SU-DHL-6 (cell line): ENCODE measurements at regions not wholly inside any gene's neighbourhood (a gene's known extent, or its start where the extent isn't known, plus 50 kb on each side); places are given as distances from the start of the nearest gene placed in this dataset.

Source experiments
- CTCF ChIP-seq: fragments of 200-600 bp; sonication (generic); IDR thresholded peaks from one replicate; pipeline ENCODE4 v1.5.1; 2017; ENCODE audit warnings: antibody characterized with exemption, mild to moderate bottlenecking, low read length, moderate library complexity; ENCODE audit not compliant: insufficient read depth, poor library complexity, severe bottlenecking
- EZH2phosphoT487 ChIP-seq: fragments of 200-600 bp; sonication (generic), shearing (Covaris generic); conservative IDR thresholded peaks from 2 replicates; pipeline ENCODE4 v1.6.1; 2018; ENCODE audit warnings: mild to moderate bottlenecking, antibody characterized with exemption, low read length, moderate library complexity, mixed read lengths

- TF ChIP-seq CTCF = no peak
- TF ChIP-seq EZH2phosphoT487 = no peak
These were observed 70.6 kb upstream of the PTPN3 start for GRCh38 chr9:109568568-109569210.
